HUES6 (cell line): ENCODE measurements at regions not wholly inside any gene's neighbourhood (a gene's known extent, or its start where the extent isn't known, plus 50 kb on each side); places are given as distances from the start of the nearest gene placed in this dataset.
A peak's percentile ranks its signal among the peaks of the same experiment; 100 is the strongest.

Experiments used
- H3K27ac ChIP-seq: 2 replicates; pipeline ENCODE4 v1.7.0; 2013; ENCODE audit warnings: low read depth, mild to moderate bottlenecking, low read length, inconsistent platforms
- H3K27me3 ChIP-seq: 2 replicates; pipeline ENCODE4 v1.6.1; 2013; ENCODE audit warnings: low read length; ENCODE audit not compliant: control insufficient read depth, insufficient read depth
- H3K36me3 ChIP-seq: 2 replicates; pipeline ENCODE4 v1.6.1; 2013; ENCODE audit warnings: low read length; ENCODE audit not compliant: control insufficient read depth, insufficient read depth
- H3K4me1 ChIP-seq: 2 replicates; pipeline ENCODE4 v1.6.1; 2013; ENCODE audit warnings: low read length; ENCODE audit not compliant: control insufficient read depth, insufficient read depth
- H3K4me3 ChIP-seq: 2 replicates; pipeline ENCODE4 v1.5.1; 2013; ENCODE audit warnings: low read depth, low read length
- H3K9ac ChIP-seq: one replicate; pipeline ENCODE4 v1.6.1; 2013; ENCODE audit warnings: mild to moderate bottlenecking, low read length
- H3K9me3 ChIP-seq: 2 replicates; pipeline ENCODE4 v1.6.1; 2013; ENCODE audit warnings: low read depth, low read length; ENCODE audit not compliant: control insufficient read depth, insufficient read depth

- H3K4me1 ChIP-seq, result peaks cover 19% of the 10 kb centered on the region; the same call in 1 of the 2 replicates
- no peaks in the 10 kb centered on the region for H3K36me3 ChIP-seq
- H3K9ac ChIP-seq, result no peak overlapping the region
- no peak overlapping the region for H3K27ac ChIP-seq
- peaks cover 2% of the 10 kb centered on the region; the same call in 1 of the 2 replicates for H3K27me3 ChIP-seq
- no peaks in the 10 kb centered on the region for H3K9me3 ChIP-seq
- no peak overlapping the region for H3K4me3 ChIP-seq
These were observed 50.4 kb downstream of the HAPSTR1 start for GRCh38 chr16:9141813-9142212.

GRCh38 chr16:9144106-9144505, 52.7 kb downstream of the HAPSTR1 start:
- no peak overlapping the region for H3K9ac ChIP-seq
- peaks cover 23% of the 10 kb centered on the region for H3K4me1 ChIP-seq
- no peak overlapping the region for H3K27ac ChIP-seq
- H3K27me3 ChIP-seq, result no peaks in the 10 kb centered on the region
- no peaks in the 10 kb centered on the region for H3K9me3 ChIP-seq
- H3K36me3 ChIP-seq, result no peaks in the 10 kb centered on the region
- no peak overlapping the region for H3K4me3 ChIP-seq

- Histone ChIP-seq H3K27me3 (no peaks in the 10 kb centered on the region), H3K9me3 (no peaks in the 10 kb centered on the region), H3K4me3 (no peak overlapping the region), H3K27ac (no peak overlapping the region), H3K36me3 (no peaks in the 10 kb centered on the region), H3K9ac (no peak overlapping the region), H3K4me1 (peaks cover 46% of the 10 kb centered on the region)
These were observed 57.1 kb downstream of the HAPSTR1 start for GRCh38 chr16:9148374-9149015.

- H3K4me3 ChIP-seq, result no peak overlapping the region
- H3K9me3 ChIP-seq, result no peaks in the 10 kb centered on the region
- no peak overlapping the region for H3K27ac ChIP-seq
- no peaks in the 10 kb centered on the region for H3K27me3 ChIP-seq
- H3K9ac ChIP-seq, result no peak overlapping the region
- H3K4me1 ChIP-seq, result peaks cover 57% of the 10 kb centered on the region
- no peaks in the 10 kb centered on the region for H3K36me3 ChIP-seq
These were observed 59.6 kb downstream of the HAPSTR1 start for GRCh38 chr16:9151074-9151473.

- Histone ChIP-seq H3K9ac (no peak overlapping the region), H3K9me3 (no peaks in the 10 kb centered on the region), H3K27ac (no peak overlapping the region), H3K4me3 (no peak overlapping the region), H3K4me1 (peaks cover 51% of the 10 kb centered on the region), H3K36me3 (no peaks in the 10 kb centered on the region), H3K27me3 (no peaks in the 10 kb centered on the region)
These were observed 60.2 kb downstream of the HAPSTR1 start for GRCh38 chr16:9151597-9151996.

GRCh38 chr16:9152649-9153501, 61.4 kb downstream of the HAPSTR1 start:
- Histone ChIP-seq H3K27me3 (no peaks in the 10 kb centered on the region), H3K27ac (no peak overlapping the region), H3K36me3 (no peaks in the 10 kb centered on the region), H3K4me1 (peaks cover 51% of the 10 kb centered on the region), H3K4me3 (no peak overlapping the region), H3K9me3 (no peaks in the 10 kb centered on the region), H3K9ac (no peak overlapping the region)

- Histone ChIP-seq H3K27ac (no peak overlapping the region), H3K36me3 (no peaks in the 10 kb centered on the region), H3K4me3 (no peak overlapping the region), H3K9ac (no peak overlapping the region), H3K9me3 (no peaks in the 10 kb centered on the region), H3K27me3 (no peaks in the 10 kb centered on the region), H3K4me1 (peaks cover 50% of the 10 kb centered on the region)
These were observed 62.0 kb downstream of the HAPSTR1 start for GRCh38 chr16:9153502-9153864.

- Histone ChIP-seq H3K4me1 (peaks cover 40% of the 10 kb centered on the region), H3K27me3 (no peaks in the 10 kb centered on the region), H3K27ac (no peak overlapping the region), H3K36me3 (no peaks in the 10 kb centered on the region), H3K4me3 (peak overlapping the region; percentile 25; the same call in 1 of the 2 replicates), H3K9ac (no peak overlapping the region), H3K9me3 (no peaks in the 10 kb centered on the region)
These were observed 63.3 kb downstream of the HAPSTR1 start for GRCh38 chr16:9154567-9155410.

GRCh38 chr16:9155871-9156270, 64.4 kb downstream of the HAPSTR1 start:
- Histone ChIP-seq H3K36me3 (no peaks in the 10 kb centered on the region), H3K4me3 (no peak overlapping the region), H3K4me1 (peaks cover 40% of the 10 kb centered on the region), H3K27me3 (no peaks in the 10 kb centered on the region), H3K27ac (no peak overlapping the region), H3K9ac (no peak overlapping the region), H3K9me3 (no peaks in the 10 kb centered on the region)

GRCh38 chr16:9159839-9160550, 68.6 kb downstream of the HAPSTR1 start:
- Histone ChIP-seq H3K4me3 (no peak overlapping the region), H3K4me1 (peaks cover 10% of the 10 kb centered on the region), H3K27ac (no peak overlapping the region), H3K27me3 (no peaks in the 10 kb centered on the region), H3K36me3 (no peaks in the 10 kb centered on the region), H3K9ac (no peak overlapping the region), H3K9me3 (no peaks in the 10 kb centered on the region)
